ENCODE measurements at regions not wholly inside any gene's neighbourhood (a gene's known extent, or its start where the extent isn't known, plus 50 kb on each side); places are given as distances from the start of the nearest gene placed in this dataset.

DNA sequence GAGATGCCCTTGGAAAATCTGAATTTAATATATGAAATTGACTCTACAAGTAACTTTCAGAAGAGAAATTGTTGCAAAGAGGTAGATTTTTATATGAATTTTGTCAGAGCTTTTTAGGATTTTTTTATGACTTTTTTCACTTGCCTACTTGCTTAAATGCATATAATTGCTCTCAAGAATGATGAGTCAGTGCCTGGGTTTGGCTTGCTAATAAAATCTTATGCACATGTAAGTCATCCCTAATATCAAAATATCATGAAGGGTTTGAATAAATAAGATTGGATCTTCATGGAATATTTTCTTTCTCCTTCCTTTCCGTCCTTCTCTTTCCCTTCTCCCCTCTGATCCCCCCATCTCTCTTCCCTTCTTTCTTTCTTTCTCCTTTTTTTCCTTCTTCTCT is 354.1 kb downstream of the TXNL1 start:
- no peaks in the 10 kb centered on the region for H3K9me3 ChIP-seq (replicated peaks; ENCODE audit: control insufficient read depth, insufficient read depth, low read length)
- DNase-seq (ENCODE audit: low read depth, low spot score) = no peak
- no peaks in the 10 kb centered on the region for H3K36me3 ChIP-seq (ENCODE audit: control insufficient read depth in 2 of 2, insufficient read depth in 2 of 2, low read length in 1 of 2)
- WGBS (ENCODE audit: insufficient coverage, insufficient replicate concordance, low lambda C conversion rate, missing lambda C conversion rate) = 0% methylated on average over 1 of the region's 1 CpG
- intact Hi-C loops (cut with micrococcal nuclease; ENCODE audit: unreplicated experiment) (no loop called here), in situ Hi-C loops (cut with MboI) (no loop called here)
- H3K9ac ChIP-seq (ENCODE audit: control insufficient read depth, insufficient read depth, low read length) = no peak overlapping the region
- ChIA-PET RAD21 (ENCODE audit: unreplicated experiment) (no interaction called here), SMC1A (ENCODE audit: uncharacterized antibody, unreplicated experiment) (interaction anchor here (0.8 kb wide), 1 partner anchor 10 kb away, joined by 3 read pairs; no protein-coding TSS in a partner anchor), POLR2A (interaction anchor here (0.9 kb wide), 1 partner anchor 23 kb away, joined by 5 read pairs; no protein-coding TSS in a partner anchor), CTCF (no interaction called here)
- no peaks in the 10 kb centered on the region for H3K4me1 ChIP-seq (ENCODE audit: control insufficient read depth, insufficient read depth, low read length)
- no peak overlapping the region for H3K27ac ChIP-seq (ENCODE audit: control insufficient read depth, insufficient read depth)
- no peaks in the 10 kb centered on the region for H3K27me3 ChIP-seq (replicated peaks in 1 of 2; ENCODE audit: control insufficient read depth in 2 of 2, insufficient read depth in 2 of 2, low read length in 1 of 2)
- TF ChIP-seq NBN (IDR thresholded peaks at IDR 0.05) (no peak), HCFC1 (IDR thresholded peaks at IDR 0.05; ENCODE audit: low read length) (no peak), MXI1 (IDR thresholded peaks at IDR 0.05; ENCODE audit: low read depth, low read length) (no peak), SKIL (IDR thresholded peaks at IDR 0.05; ENCODE audit: low read depth, poor library complexity, severe bottlenecking) (no peak), IRF3 (IDR thresholded peaks at IDR 0.05) (no peak), SREBF2 (IDR thresholded peaks at IDR 0.05; ENCODE audit: low read length) (no peak), RELA (IDR thresholded peaks at IDR 0.05; ENCODE audit: borderline replicate concordance, partially characterized antibody) (no peak)
- TF ChIP-seq, protein P1, sequence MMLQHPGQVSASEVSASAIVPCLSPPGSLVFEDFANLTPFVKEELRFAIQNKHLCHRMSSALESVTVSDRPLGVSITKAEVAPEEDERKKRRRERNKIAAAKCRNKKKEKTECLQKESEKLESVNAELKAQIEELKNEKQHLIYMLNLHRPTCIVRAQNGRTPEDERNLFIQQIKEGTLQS (IDR thresholded peaks at IDR 0.05; ENCODE audit: borderline replicate concordance, extremely low read depth, low read depth, low read length) = no peak
- BruUV-seq (replicated peaks) = no TSS peak
- H3K4me3 ChIP-seq = no peak overlapping the region
- no peak overlapping the region for H2AFZ ChIP-seq (ENCODE audit: control insufficient read depth, low read depth, low read length)
- FAIRE-seq = no peak
- H4K20me1 ChIP-seq (ENCODE audit: control insufficient read depth, insufficient read depth) = no peaks in the 10 kb centered on the region
- no peak for ATAC-seq
- no peak overlapping the region for H3K4me2 ChIP-seq (ENCODE audit: control insufficient read depth, insufficient read depth)
- H3K79me2 ChIP-seq (ENCODE audit: control insufficient read depth, insufficient read depth, low read length) = no peaks in the 10 kb centered on the region
